ENCODE measurements at regions not wholly inside any gene's neighbourhood (a gene's known extent, or its start where the extent isn't known, plus 50 kb on each side); places are given as distances from the start of the nearest gene placed in this dataset.
"Not testable (repeated sequence)": the region's sequence is repeated elsewhere in the genome, so short reads cannot be mapped to it uniquely, and the experiment has no call there.

DNA sequence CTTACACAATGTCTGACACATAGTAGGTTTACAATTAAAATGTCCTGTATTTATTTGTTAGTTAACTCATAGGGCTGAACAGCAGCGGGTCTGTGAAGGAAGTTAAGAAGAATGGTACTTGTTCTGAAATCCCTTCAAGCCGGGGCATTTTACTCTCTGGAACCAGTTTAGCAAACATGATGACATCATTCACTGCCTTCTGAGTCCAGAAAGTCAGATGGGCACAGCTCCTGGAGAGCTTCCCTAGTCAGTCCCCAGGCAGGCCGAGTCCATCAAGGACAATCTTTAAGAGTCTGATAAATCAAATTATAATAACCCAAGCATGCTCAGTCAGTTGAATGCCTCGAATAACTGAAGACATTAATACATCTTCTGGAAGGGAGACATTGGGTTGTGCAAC lies 125.4 kb upstream of the DAB1 start:
- TF ChIP-seq, protein P1, sequence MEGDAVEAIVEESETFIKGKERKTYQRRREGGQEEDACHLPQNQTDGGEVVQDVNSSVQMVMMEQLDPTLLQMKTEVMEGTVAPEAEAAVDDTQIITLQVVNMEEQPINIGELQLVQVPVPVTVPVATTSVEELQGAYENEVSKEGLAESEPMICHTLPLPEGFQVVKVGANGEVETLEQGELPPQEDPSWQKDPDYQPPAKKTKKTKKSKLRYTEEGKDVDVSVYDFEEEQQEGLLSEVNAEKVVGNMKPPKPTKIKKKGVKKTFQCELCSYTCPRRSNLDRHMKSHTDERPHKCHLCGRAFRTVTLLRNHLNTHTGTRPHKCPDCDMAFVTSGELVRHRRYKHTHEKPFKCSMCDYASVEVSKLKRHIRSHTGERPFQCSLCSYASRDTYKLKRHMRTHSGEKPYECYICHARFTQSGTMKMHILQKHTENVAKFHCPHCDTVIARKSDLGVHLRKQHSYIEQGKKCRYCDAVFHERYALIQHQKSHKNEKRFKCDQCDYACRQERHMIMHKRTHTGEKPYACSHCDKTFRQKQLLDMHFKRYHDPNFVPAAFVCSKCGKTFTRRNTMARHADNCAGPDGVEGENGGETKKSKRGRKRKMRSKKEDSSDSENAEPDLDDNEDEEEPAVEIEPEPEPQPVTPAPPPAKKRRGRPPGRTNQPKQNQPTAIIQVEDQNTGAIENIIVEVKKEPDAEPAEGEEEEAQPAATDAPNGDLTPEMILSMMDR (conservative IDR thresholded peaks at IDR 0.05; ENCODE audit: control insufficient read depth, insufficient read depth, low read depth, low read length): no peak
- no peak for DNase-seq (ENCODE audit: low read depth)
- no peak overlapping the region for H3K4me3 ChIP-seq (ENCODE audit: control insufficient read depth, low read depth, low read length)

DNA sequence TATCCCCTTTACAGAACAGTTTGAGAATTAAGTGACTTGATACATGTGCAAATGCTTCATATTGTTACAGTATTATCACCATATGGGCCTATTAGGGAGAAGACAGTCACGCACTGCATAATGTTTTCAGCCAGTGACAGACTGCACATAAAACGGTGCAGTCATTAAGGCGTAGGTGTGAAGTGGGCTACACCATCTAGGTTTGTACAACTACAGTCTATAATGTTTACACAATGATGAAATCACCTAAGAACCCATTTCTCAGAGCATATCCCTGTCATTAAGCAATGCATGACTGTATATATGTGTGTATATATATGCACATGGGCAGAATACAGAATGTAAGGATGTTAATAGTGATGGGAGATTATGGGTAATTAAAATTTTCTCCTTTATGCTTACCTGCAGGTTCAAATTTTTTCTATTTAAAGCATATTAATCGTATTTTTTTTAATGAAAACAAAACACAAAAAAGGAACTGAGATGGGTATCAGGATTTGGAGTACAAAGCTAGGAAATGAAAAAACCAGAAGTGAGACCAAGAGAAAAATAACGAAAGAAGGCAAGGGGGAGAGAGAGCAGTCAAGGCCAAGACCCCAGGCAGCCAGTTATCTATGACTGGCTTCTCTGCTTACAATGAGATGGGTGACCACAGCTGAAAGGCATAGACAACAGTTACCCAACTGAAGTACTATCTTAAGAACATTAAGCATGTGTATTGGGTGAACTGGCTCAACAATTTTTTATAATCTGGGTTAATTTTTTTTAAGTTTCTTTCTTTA lies 122.9 kb upstream of the DAB1 start:
- no peak for DNase-seq (ENCODE audit: low read depth)
- no peak overlapping the region for H3K4me3 ChIP-seq (ENCODE audit: control insufficient read depth, low read depth, low read length)

DNA sequence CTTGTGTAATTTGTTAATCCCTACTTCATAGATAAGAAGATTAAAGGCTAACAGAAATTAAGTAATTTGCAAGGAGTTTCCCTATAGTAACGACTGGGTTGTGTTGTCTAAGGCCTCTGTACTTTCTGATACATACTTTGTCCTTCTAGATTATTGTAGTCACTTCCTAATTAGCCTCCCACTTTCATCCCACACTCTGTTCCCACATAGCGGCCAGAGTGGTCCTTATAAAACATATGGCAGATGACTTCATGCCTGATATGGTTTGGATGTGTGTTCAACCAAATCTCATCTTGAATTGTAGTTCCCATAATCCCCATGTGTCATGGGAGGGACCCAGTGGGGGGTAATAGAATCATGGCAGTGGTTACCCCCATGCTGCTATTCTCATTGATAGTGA lies 120.5 kb upstream of the DAB1 start:
- TF ChIP-seq, protein P1 (conservative IDR thresholded peaks at IDR 0.05; ENCODE audit: control insufficient read depth, insufficient read depth, low read depth, low read length): no peak
- no peak overlapping the region for H3K4me3 ChIP-seq (ENCODE audit: control insufficient read depth, low read depth, low read length)
- no peak for DNase-seq (ENCODE audit: low read depth)

More for the DNA sequence above, 122.9 kb upstream of the DAB1 start:
- TF ChIP-seq, protein P1 (conservative IDR thresholded peaks at IDR 0.05; ENCODE audit: control insufficient read depth, insufficient read depth, low read depth, low read length): no peak

DNA sequence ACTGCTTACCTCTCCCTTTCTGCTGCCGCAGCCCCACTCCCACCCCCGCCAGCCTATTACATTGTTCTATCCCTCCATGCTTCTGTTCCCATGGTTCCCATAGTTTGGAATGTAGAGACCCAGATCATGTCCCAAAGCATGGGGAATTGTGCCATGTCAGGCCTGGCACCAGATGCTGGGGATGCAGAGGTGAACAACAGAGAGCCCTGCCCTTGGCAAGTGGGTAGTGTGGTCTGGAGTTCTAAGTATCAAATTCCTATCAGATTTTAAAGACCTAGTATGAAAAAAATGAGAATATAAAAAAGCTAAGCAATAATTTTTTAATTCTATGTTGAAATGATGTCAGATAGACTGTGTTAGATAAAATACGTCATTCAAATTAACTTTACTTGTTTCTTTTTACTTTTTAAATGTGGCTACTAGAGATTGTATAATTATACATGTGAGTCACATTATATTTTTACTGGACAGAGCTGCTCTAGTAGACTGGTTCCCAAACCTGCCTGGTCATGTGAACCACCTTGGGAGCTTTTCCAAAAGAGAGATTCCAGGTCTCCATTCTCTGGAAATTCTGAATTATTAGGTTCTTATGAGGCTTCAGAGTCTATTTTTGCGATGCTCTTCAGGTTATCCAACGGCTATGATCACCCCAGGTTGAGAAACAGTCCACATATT lies 113.0 kb upstream of the DAB1 start:
- TF ChIP-seq, protein P1 (conservative IDR thresholded peaks at IDR 0.05; ENCODE audit: control insufficient read depth, insufficient read depth, low read depth, low read length): no peak
- H3K4me3 ChIP-seq (ENCODE audit: control insufficient read depth, low read depth, low read length): no peak overlapping the region
- no peak for DNase-seq (ENCODE audit: low read depth)

DNA sequence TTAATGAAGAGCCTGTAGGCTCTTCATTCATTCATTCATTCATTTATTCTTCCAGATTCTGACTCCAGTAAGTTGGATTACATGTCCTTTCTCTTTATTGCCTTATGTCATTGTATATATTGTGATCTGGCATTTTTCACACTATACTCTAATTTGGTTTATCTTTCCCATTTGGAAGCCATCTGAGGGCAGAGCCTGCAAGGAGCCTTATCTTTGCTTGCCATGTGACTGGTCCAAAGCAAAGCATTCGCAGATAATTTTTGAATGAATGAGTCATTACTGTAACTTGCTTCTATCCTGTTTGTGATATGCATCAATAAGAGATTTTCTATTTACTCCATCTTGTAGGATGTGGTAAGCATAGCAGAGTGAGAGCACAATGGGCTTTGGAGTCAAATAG lies 108.4 kb upstream of the DAB1 start:
- no peak for DNase-seq (ENCODE audit: low read depth)
- H3K4me3 ChIP-seq (ENCODE audit: control insufficient read depth, low read depth, low read length): no peak overlapping the region
- TF ChIP-seq, protein P1 (conservative IDR thresholded peaks at IDR 0.05; ENCODE audit: control insufficient read depth, insufficient read depth, low read depth, low read length): no peak

- H3K4me3 ChIP-seq (ENCODE audit: control insufficient read depth, low read depth, low read length); DNase-seq (ENCODE audit: low read depth): not testable (repeated sequence)
These were observed 107.0 kb upstream of the DAB1 start for GRCh38 chr1:57530911-57531260.

DNA sequence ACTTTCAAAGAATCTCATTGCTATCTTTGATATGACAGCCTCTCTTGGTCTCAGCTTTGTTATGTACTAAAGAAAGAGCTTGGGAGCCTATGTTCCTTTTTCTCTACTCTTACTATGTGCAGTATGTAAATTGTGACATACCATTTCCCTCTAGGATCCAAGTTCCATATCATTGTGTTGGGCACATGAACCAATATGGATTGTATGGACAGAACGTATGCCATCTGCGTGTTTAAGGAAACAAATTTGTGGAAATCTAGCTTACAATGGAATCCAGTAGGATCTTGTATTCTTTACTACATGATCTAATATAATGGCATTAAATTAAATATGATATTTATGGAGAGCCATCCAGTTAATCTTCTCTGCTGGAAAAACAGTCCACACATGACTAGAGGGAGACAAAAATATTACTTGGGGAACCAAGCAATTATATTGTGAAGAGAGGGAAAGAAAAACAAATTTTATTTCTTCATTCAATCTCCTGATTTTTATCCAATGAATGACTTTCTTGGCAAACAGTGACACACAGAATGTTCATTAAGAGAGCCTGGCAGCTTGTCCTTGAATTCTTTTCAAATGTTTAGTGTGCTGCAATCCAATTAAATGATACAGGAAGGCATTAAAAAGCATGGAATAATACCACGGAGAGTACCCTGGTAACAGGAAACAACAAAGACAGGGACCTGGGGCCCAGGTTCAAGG lies 106.5 kb upstream of the DAB1 start:
- no peak for DNase-seq (ENCODE audit: low read depth)
- TF ChIP-seq, protein P1 (conservative IDR thresholded peaks at IDR 0.05; ENCODE audit: control insufficient read depth, insufficient read depth, low read depth, low read length): no peak
- H3K4me3 ChIP-seq (ENCODE audit: control insufficient read depth, low read depth, low read length): no peak overlapping the region

Data from fibroblast of mammary gland (primary cell).